ENCODE measurements at regions not wholly inside any gene's neighbourhood (a gene's known extent, or its start where the extent isn't known, plus 50 kb on each side); places are given as distances from the start of the nearest gene placed in this dataset.
"Not testable (repeated sequence)": the region's sequence is repeated elsewhere in the genome, so short reads cannot be mapped to it uniquely, and the experiment has no call there.

- Histone ChIP-seq H3K27me3 (ENCODE audit: control insufficient read depth, insufficient read depth, low read length) (no peaks in the 10 kb centered on the region), H3K36me3 (replicated peaks; ENCODE audit: control insufficient read depth, insufficient read depth, low read length) (no peaks in the 10 kb centered on the region)
- no peak for DNase-seq
Observed at GRCh38 chr10:78410046-78410965, 376.6 kb downstream of the RPS24 start.

GRCh38 chr10:78411716-78412115 is 378.1 kb downstream of the RPS24 start:
- no peak for DNase-seq
- Histone ChIP-seq H3K4me3 (ENCODE audit: insufficient read depth, low read depth, low read length) (no peak overlapping the region), H3K36me3 (replicated peaks; ENCODE audit: control insufficient read depth, insufficient read depth, low read length) (no peaks in the 10 kb centered on the region), H3K27me3 (ENCODE audit: control insufficient read depth, insufficient read depth, low read length) (no peaks in the 10 kb centered on the region)

More at GRCh38 chr10:78410046-78410965, 376.6 kb downstream of the RPS24 start:
- no peak overlapping the region for H3K4me3 ChIP-seq (ENCODE audit: insufficient read depth, low read depth, low read length)

- Histone ChIP-seq H3K27me3 (ENCODE audit: control insufficient read depth, insufficient read depth, low read length) (no peaks in the 10 kb centered on the region), H3K4me3 (ENCODE audit: insufficient read depth, low read depth, low read length) (no peak overlapping the region), H3K36me3 (replicated peaks; ENCODE audit: control insufficient read depth, insufficient read depth, low read length) (no peaks in the 10 kb centered on the region)
- no peak for DNase-seq
Observed at GRCh38 chr10:78412605-78413004, 378.9 kb downstream of the RPS24 start.

GRCh38 chr10:78413076-78414055 is 379.7 kb downstream of the RPS24 start:
- no peaks in the 10 kb centered on the region for H3K27me3 ChIP-seq (ENCODE audit: control insufficient read depth, insufficient read depth, low read length)
- no peaks in the 10 kb centered on the region for H3K36me3 ChIP-seq (replicated peaks; ENCODE audit: control insufficient read depth, insufficient read depth, low read length)
- no peak overlapping the region for H3K4me3 ChIP-seq (ENCODE audit: insufficient read depth, low read depth, low read length)
- DNase-seq = no peak

GRCh38 chr10:78414380-78414779 is 380.7 kb downstream of the RPS24 start:
- H3K4me3 ChIP-seq (ENCODE audit: insufficient read depth, low read depth, low read length) = no peak overlapping the region
- DNase-seq = no peak
- no peaks in the 10 kb centered on the region for H3K36me3 ChIP-seq (replicated peaks; ENCODE audit: control insufficient read depth, insufficient read depth, low read length)
- H3K27me3 ChIP-seq (ENCODE audit: control insufficient read depth, insufficient read depth, low read length) = no peaks in the 10 kb centered on the region

GRCh38 chr10:78415111-78415510 is 381.4 kb downstream of the RPS24 start:
- no peaks in the 10 kb centered on the region for H3K27me3 ChIP-seq (ENCODE audit: control insufficient read depth, insufficient read depth, low read length)
- H3K4me3 ChIP-seq (ENCODE audit: insufficient read depth, low read depth, low read length) = no peak overlapping the region
- DNase-seq = no peak
- H3K36me3 ChIP-seq (replicated peaks; ENCODE audit: control insufficient read depth, insufficient read depth, low read length) = no peaks in the 10 kb centered on the region

- no peaks in the 10 kb centered on the region for H3K36me3 ChIP-seq (replicated peaks; ENCODE audit: control insufficient read depth, insufficient read depth, low read length)
- H3K4me3 ChIP-seq (ENCODE audit: insufficient read depth, low read depth, low read length) = no peak overlapping the region
- DNase-seq = no peak
- no peaks in the 10 kb centered on the region for H3K27me3 ChIP-seq (ENCODE audit: control insufficient read depth, insufficient read depth, low read length)
Observed at GRCh38 chr10:78416031-78417011, 382.7 kb downstream of the RPS24 start.

GRCh38 chr10:78417425-78418370 is 384.0 kb downstream of the RPS24 start:
- Histone ChIP-seq H3K27me3 (ENCODE audit: control insufficient read depth, insufficient read depth, low read length) (no peaks in the 10 kb centered on the region), H3K4me3 (ENCODE audit: insufficient read depth, low read depth, low read length) (no peak overlapping the region), H3K36me3 (replicated peaks; ENCODE audit: control insufficient read depth, insufficient read depth, low read length) (no peaks in the 10 kb centered on the region)
- no peak for DNase-seq

GRCh38 chr10:78419481-78420265 is 386.0 kb downstream of the RPS24 start:
- H3K27me3 ChIP-seq (ENCODE audit: control insufficient read depth, insufficient read depth, low read length) = no peaks in the 10 kb centered on the region
- no peak for DNase-seq
- H3K36me3 ChIP-seq (replicated peaks; ENCODE audit: control insufficient read depth, insufficient read depth, low read length) = no peaks in the 10 kb centered on the region
- H3K4me3 ChIP-seq (ENCODE audit: insufficient read depth, low read depth, low read length) = no peak overlapping the region

GRCh38 chr10:78420946-78421735 is 387.5 kb downstream of the RPS24 start:
- Histone ChIP-seq H3K4me3 (ENCODE audit: insufficient read depth, low read depth, low read length) (no peak overlapping the region), H3K27me3 (ENCODE audit: control insufficient read depth, insufficient read depth, low read length) (no peaks in the 10 kb centered on the region), H3K36me3 (replicated peaks; ENCODE audit: control insufficient read depth, insufficient read depth, low read length) (no peaks in the 10 kb centered on the region)
- DNase-seq = peak; percentile 67

- H3K27me3 ChIP-seq (ENCODE audit: control insufficient read depth, insufficient read depth, low read length); H3K4me3 ChIP-seq (ENCODE audit: insufficient read depth, low read depth, low read length); DNase-seq; H3K36me3 ChIP-seq (replicated peaks; ENCODE audit: control insufficient read depth, insufficient read depth, low read length): not testable (repeated sequence)
Observed at GRCh38 chr10:78424050-78424449, 390.4 kb downstream of the RPS24 start.

GRCh38 chr10:78424723-78425122 is 391.1 kb downstream of the RPS24 start:
- Histone ChIP-seq H3K27me3 (ENCODE audit: control insufficient read depth, insufficient read depth, low read length) (no peaks in the 10 kb centered on the region), H3K36me3 (replicated peaks; ENCODE audit: control insufficient read depth, insufficient read depth, low read length) (no peaks in the 10 kb centered on the region), H3K4me3 (ENCODE audit: insufficient read depth, low read depth, low read length) (no peak overlapping the region)
- peak; percentile 67 for DNase-seq

Measured in H7 (cell line).